HepG2 (cell line): ENCODE measurements at regions not wholly inside any gene's neighbourhood (a gene's known extent, or its start where the extent isn't known, plus 50 kb on each side); places are given as distances from the start of the nearest gene placed in this dataset.

Experiments used
- ATAC-seq: fragments of 200-7000 bp; cut with Tn5 transposase; 3 replicates; pipeline ENCODE4 v1.9.1; 2020; ENCODE audit warnings: mild to moderate bottlenecking, moderate library complexity
- BruUV-seq: library from RNA; stranded (reverse); fragments of 400-500 nt; replicated peaks from 2 replicates; lab custom pipeline; 2021; lab: Mats Ljungman, UMichigan
- CTCF ChIA-PET: fragments of 300-600 bp; formaldehyde crosslinking; extraction: SDS; loops from one replicate; lab custom pipeline; 2021; ENCODE audit warnings: low total read pairs, inconsistent platforms, low intra/inter-chr PET ratio; lab: Yijun Ruan, JAX
- POLR2A ChIA-PET: fragments of 350-600 bp; sonication (Branson Sonifier 250); formaldehyde crosslinking; loops from one replicate; lab custom pipeline; 2020; ENCODE audit warnings: antibody characterized with exemption, inconsistent platforms; lab: Yijun Ruan, JAX
- DNase-seq: peaks from one replicate; pipeline ENCODE4 v3.0.0-alpha.2; 2015; ENCODE audit warnings: low spot score
- FAIRE-seq: peaks from 3 replicates; lab custom pipeline; 2011; peaks lifted over from hg19 to GRCh38; lab: Jason Lieb, UNC
- H2AFZ ChIP-seq: one replicate; pipeline ENCODE4 v1.6.1; 2011; ENCODE audit warnings: low read length, inconsistent platforms
- H3K27ac ChIP-seq: fragments of 300-600 bp; 3 replicates; pipeline ENCODE4 v1.8.0; 2011; ENCODE audit warnings: mixed run types, mild to moderate bottlenecking, mixed read lengths, low read length, inconsistent platforms; ENCODE audit not compliant: insufficient read depth; ENCODE audit errors: extremely low read length
- H3K27me3 ChIP-seq, 2 experiments: fragments of 200-600 bp in 1 of 2; 2 replicates in 1 of 2; 3 replicates in 1 of 2; pipeline versions ENCODE4 v1.6.0 to v1.8.0; 2011; ENCODE audit warnings: low read length in 2 of 2, mild to moderate bottlenecking in 2 of 2, moderate library complexity in 2 of 2, inconsistent platforms in 1 of 2; ENCODE audit not compliant: insufficient read depth in 2 of 2, control insufficient read depth in 1 of 2
- H3K36me3 ChIP-seq, 2 experiments: fragments of 200-600 bp in 1 of 2; replicated peaks in 1 of 2; 2 replicates in 1 of 2; 3 replicates in 1 of 2; pipeline versions ENCODE4 v1.5.1 to v1.8.0; 2011; ENCODE audit warnings: low read length in 2 of 2, inconsistent platforms in 1 of 2; ENCODE audit not compliant: insufficient read depth in 2 of 2, control insufficient read depth in 1 of 2
- H3K4me1 ChIP-seq: 2 replicates; pipeline ENCODE4 v1.5.1; 2012; ENCODE audit warnings: low read length, inconsistent platforms; ENCODE audit not compliant: insufficient read depth
- H3K4me2 ChIP-seq: 2 replicates; pipeline ENCODE4 v1.6.0; 2011; ENCODE audit warnings: low read depth, low read length, inconsistent platforms
- H3K4me3 ChIP-seq, 3 experiments: fragments of 200-600 bp in 1 of 3; sonication (generic), shearing (Covaris generic) in 1 of 3; replicated peaks in 1 of 3; 2 replicates each; pipeline ENCODE4 v1.5.1; 2011 to 2016; ENCODE audit warnings: low read length in 3 of 3, inconsistent platforms in 2 of 3, low read depth in 2 of 3, mild to moderate bottlenecking in 2 of 3, control low read depth in 1 of 3, mixed read lengths in 1 of 3; ENCODE audit not compliant: insufficient read depth in 1 of 3
- H3K79me2 ChIP-seq: one replicate; pipeline ENCODE4 v1.6.1; 2011; ENCODE audit warnings: low read length, inconsistent platforms; ENCODE audit not compliant: insufficient read depth
- H3K9ac ChIP-seq: 2 replicates; pipeline ENCODE4 v1.6.0; 2011; ENCODE audit warnings: mild to moderate bottlenecking, low read depth, low read length, inconsistent platforms; ENCODE audit not compliant: insufficient read depth
- H3K9me3 ChIP-seq: 2 replicates; pipeline ENCODE4 v1.5.1; 2012; ENCODE audit warnings: mild to moderate bottlenecking, low read length
- H4K20me1 ChIP-seq: 2 replicates; pipeline ENCODE4 v1.6.0; 2011; ENCODE audit warnings: inconsistent platforms, mild to moderate bottlenecking, low read length, moderate library complexity; ENCODE audit not compliant: insufficient read depth
- ELK4 ChIP-seq: sonication (generic); formaldehyde crosslinking; IDR thresholded peaks from 2 replicates; pipeline ENCODE4 v1.9.0; 2021; ENCODE audit warnings: missing genetic modification reagents, borderline replicate concordance
- JUN ChIP-seq: sonication (generic); formaldehyde crosslinking; IDR thresholded peaks from 2 replicates; pipeline ENCODE4 v1.4.0; 2020; ENCODE audit warnings: mild to moderate bottlenecking, missing genetic modification reagents
- NFIC ChIP-seq: IDR thresholded peaks from 2 replicates; pipeline ENCODE4 v1.6.1; 2012; ENCODE audit warnings: mild to moderate bottlenecking, low read length, inconsistent platforms
- POGZ ChIP-seq: sonication (generic); formaldehyde crosslinking; IDR thresholded peaks from 2 replicates; pipeline ENCODE4 v1.4.0; 2020; ENCODE audit warnings: mild to moderate bottlenecking, missing genetic modification reagents
- ZNF331 ChIP-seq: sonication (generic); formaldehyde crosslinking; IDR thresholded peaks from 2 replicates; pipeline ENCODE4 v1.4.0; 2020; ENCODE audit warnings: missing genetic modification reagents
- ZNF367 ChIP-seq: sonication (generic); formaldehyde crosslinking; IDR thresholded peaks from 2 replicates; pipeline ENCODE4 v1.4.0; 2020; ENCODE audit warnings: missing genetic modification reagents, borderline replicate concordance
- ZNF432 ChIP-seq: sonication (generic); formaldehyde crosslinking; IDR thresholded peaks from 2 replicates; pipeline ENCODE4 v1.5.0; 2020; ENCODE audit warnings: missing genetic modification reagents, mild to moderate bottlenecking, borderline replicate concordance
- ZNF607 ChIP-seq: sonication (generic); formaldehyde crosslinking; IDR thresholded peaks from 2 replicates; pipeline ENCODE4 v1.5.1; 2020; ENCODE audit warnings: missing genetic modification reagents, mild to moderate bottlenecking, borderline replicate concordance
- ZNF687 ChIP-seq: sonication (generic); formaldehyde crosslinking; IDR thresholded peaks from 2 replicates; pipeline ENCODE4 v1.5.1; 2020; ENCODE audit warnings: mild to moderate bottlenecking, missing genetic modification reagents, moderate library complexity
- ZNF724P ChIP-seq: sonication (generic); formaldehyde crosslinking; IDR thresholded peaks from 2 replicates; pipeline ENCODE4 v1.8.0; 2022; ENCODE audit warnings: missing genetic modification reagents, borderline replicate concordance
- ZNF792 ChIP-seq: IDR thresholded peaks from 2 replicates; pipeline ENCODE4 v1.6.1; 2016
- WGBS: methylation state at CpG from one replicate; pipeline ENCODE4 v1.1.6; 2017; ENCODE audit warnings: low lambda C conversion rate; 5-methylcytosine and 5-hydroxymethylcytosine counted together
- in situ Hi-C: cut with HindIII; loops from 2 replicates; pipeline ENCODE4 v1.10.0; 2017; ENCODE audit warnings: low pct_unique_long_range_greater_than_20kb; ENCODE audit not compliant: extremely low pct_ligation_motif_present
- intact Hi-C: fragments of 100-400 bp; cut with micrococcal nuclease; formaldehyde crosslinking; loops from one replicate; pipeline ENCODE4 v1.10.0; 2022; ENCODE audit not compliant: unreplicated experiment

- no peak overlapping the region for H2AFZ ChIP-seq
- H3K4me3 ChIP-seq: no peak overlapping the region
- H4K20me1 ChIP-seq: no peaks in the 10 kb centered on the region
- in situ Hi-C loops (no loop called here), intact Hi-C loops (loop anchor here (5.0 kb wide), 1 partner anchor 32 kb away; no protein-coding TSS in a partner anchor)
- ChIA-PET POLR2A (interaction anchor here (1.3 to 4.4 kb wide), 2 partner anchors 31 to 316 kb away, joined by 3 to 30 read pairs; partner anchors contain the start of gene TGFBR2), CTCF (no interaction called here)
- no peaks in the 10 kb centered on the region for H3K36me3 ChIP-seq
- no peak overlapping the region for H3K9ac ChIP-seq
- TF ChIP-seq JUN (CRISPR knock-in tag) (no peak), ZNF792 (CRISPR knock-in tag) (peak; percentile 2; the same call in 1 of the 2 replicates)
- H3K4me2 ChIP-seq: no peak overlapping the region
- H3K27me3 ChIP-seq: no peaks in the 10 kb centered on the region
- H3K79me2 ChIP-seq: no peaks in the 10 kb centered on the region
- H3K27ac ChIP-seq: peak overlapping the region; percentile 14
- ATAC-seq (no peak; the same call in 2 of the 3 replicates), DNase-seq (no peak), FAIRE-seq (no peak)
- 96% methylated on average over 1 of the region's 1 CpG for WGBS
- peaks cover 59% of the 10 kb centered on the region for H3K4me1 ChIP-seq
- BruUV-seq: no TSS peak
- no peaks in the 10 kb centered on the region for H3K9me3 ChIP-seq
Measured at GRCh38 chr3:30289766-30290165, 316.6 kb upstream of the TGFBR2 start.

- H3K27ac ChIP-seq: no peak overlapping the region
- no peaks in the 10 kb centered on the region for H4K20me1 ChIP-seq
- H3K9me3 ChIP-seq: no peaks in the 10 kb centered on the region
- no peak overlapping the region for H2AFZ ChIP-seq
- BruUV-seq: no TSS peak
- no peaks in the 10 kb centered on the region for H3K27me3 ChIP-seq
- ChIA-PET POLR2A (no interaction called here), CTCF (no interaction called here)
- no peak for ATAC-seq
- no peaks in the 10 kb centered on the region for H3K79me2 ChIP-seq
- no peak overlapping the region for H3K4me2 ChIP-seq
- in situ Hi-C loops: no loop called here
- TF ChIP-seq ZNF432 (CRISPR knock-in tag): no peak
- TF ChIP-seq ZNF724P (CRISPR knock-in tag): 0 out of 2 replicates have a peak, but pooled peaks have one; percentile 58
- no peak for TF ChIP-seq ZNF331 (CRISPR knock-in tag)
- TF ChIP-seq NFIC: no peak
- TF ChIP-seq ZNF367 (CRISPR knock-in tag): no peak
- 0 out of 2 replicates have a peak, but pooled peaks have one; percentile 33 for TF ChIP-seq POGZ (CRISPR knock-in tag)
- peak; percentile 50 for TF ChIP-seq ZNF687 (CRISPR knock-in tag)
- 0 out of 2 replicates have a peak, but pooled peaks have one; percentile 26 for TF ChIP-seq ZNF607 (CRISPR knock-in tag)
- TF ChIP-seq ELK4: no peak
- FAIRE-seq: no peak
- 96% methylated on average over 8 of the region's 12 CpGs for WGBS
- peaks cover 62% of the 10 kb centered on the region for H3K4me1 ChIP-seq
- no peak for DNase-seq
- no peak overlapping the region for H3K9ac ChIP-seq
- intact Hi-C loops: loop anchor here (5.0 kb wide), 1 partner anchor 33 kb away; no protein-coding TSS in a partner anchor
- H3K4me3 ChIP-seq: no peak overlapping the region
- H3K36me3 ChIP-seq: no peaks in the 10 kb centered on the region
Measured at GRCh38 chr3:30290479-30290878, 315.9 kb upstream of the TGFBR2 start.
